ENCODE measurements at regions not wholly inside any gene's neighbourhood (a gene's known extent, or its start where the extent isn't known, plus 50 kb on each side); places are given as distances from the start of the nearest gene placed in this dataset.

GRCh38 chr4:166577639-166578038 is 656.7 kb downstream of the SPOCK3 start:
- intact Hi-C loops (cut with micrococcal nuclease; ENCODE audit: unreplicated experiment), result no loop called here
- Histone ChIP-seq H3K9me3 (no peaks in the 10 kb centered on the region), H3K36me3 (ENCODE audit: control insufficient read depth, insufficient read depth, low read length) (no peaks in the 10 kb centered on the region), H3K4me3 (ENCODE audit: low read depth, low read length) (no peak overlapping the region), H3K27me3 (replicated peaks; ENCODE audit: control insufficient read depth, insufficient read depth, low read length) (no peaks in the 10 kb centered on the region), H3K4me1 (no peaks in the 10 kb centered on the region)
- TF ChIP-seq CTCF (IDR thresholded peaks at IDR 0.05; ENCODE audit: insufficient read depth in 1 of 2, low read depth in 1 of 2, low read length in 1 of 2, severe bottlenecking in 1 of 2, unreplicated experiment in 1 of 2), result no peak
- H3K9me3 Mint-ChIP-seq (ENCODE audit: unreplicated experiment), result no peaks in the 10 kb centered on the region
- no peak overlapping the region for H3K27ac Mint-ChIP-seq (ENCODE audit: unreplicated experiment)
- ChIA-PET CTCF (no interaction called here), POLR2A (no interaction called here)
- no peaks in the 10 kb centered on the region for H3K4me1 Mint-ChIP-seq (ENCODE audit: low read depth, unreplicated experiment)
- no peak overlapping the region for H3K4me3 Mint-ChIP-seq (ENCODE audit: unreplicated experiment)
- no peaks in the 10 kb centered on the region for H3K27me3 Mint-ChIP-seq (ENCODE audit: insufficient read depth, unreplicated experiment)
- no peak for DNase-seq
- BruUV-seq (replicated peaks), result no TSS peak
- H3K36me3 Mint-ChIP-seq (ENCODE audit: insufficient read depth, unreplicated experiment), result no peaks in the 10 kb centered on the region

- H3K4me1 ChIP-seq, result no peaks in the 10 kb centered on the region
- peaks cover 3% of the 10 kb centered on the region for H3K27me3 Mint-ChIP-seq (ENCODE audit: insufficient read depth, unreplicated experiment)
- DNase-seq, result no peak
- ChIA-PET POLR2A (no interaction called here), CTCF (no interaction called here)
- no peaks in the 10 kb centered on the region for H3K9me3 ChIP-seq
- H3K4me1 Mint-ChIP-seq (ENCODE audit: low read depth, unreplicated experiment), result no peaks in the 10 kb centered on the region
- H3K9me3 Mint-ChIP-seq (ENCODE audit: unreplicated experiment), result no peaks in the 10 kb centered on the region
- no peaks in the 10 kb centered on the region for H3K27me3 ChIP-seq (replicated peaks; ENCODE audit: control insufficient read depth, insufficient read depth, low read length)
- no peaks in the 10 kb centered on the region for H3K36me3 Mint-ChIP-seq (ENCODE audit: insufficient read depth, unreplicated experiment)
- BruUV-seq (replicated peaks), result no TSS peak
- H3K4me3 ChIP-seq (ENCODE audit: low read depth, low read length), result no peak overlapping the region
- no peak overlapping the region for H3K27ac Mint-ChIP-seq (ENCODE audit: unreplicated experiment)
- no peaks in the 10 kb centered on the region for H3K36me3 ChIP-seq (ENCODE audit: control insufficient read depth, insufficient read depth, low read length)
- intact Hi-C loops (cut with micrococcal nuclease; ENCODE audit: unreplicated experiment), result no loop called here
- TF ChIP-seq CTCF (IDR thresholded peaks at IDR 0.05; ENCODE audit: insufficient read depth in 1 of 2, low read depth in 1 of 2, low read length in 1 of 2, severe bottlenecking in 1 of 2, unreplicated experiment in 1 of 2), result no peak
- no peak overlapping the region for H3K4me3 Mint-ChIP-seq (ENCODE audit: unreplicated experiment)
These were observed 648.8 kb downstream of the SPOCK3 start for GRCh38 chr4:166585491-166585890.

GRCh38 chr4:166594326-166594946 is 639.9 kb downstream of the SPOCK3 start:
- intact Hi-C loops (cut with micrococcal nuclease; ENCODE audit: unreplicated experiment), result loop anchor here (1.0 to 5.0 kb wide), 4 partner anchors 270 to 1057 kb away; no protein-coding TSS in a partner anchor
- H3K36me3 Mint-ChIP-seq (ENCODE audit: insufficient read depth, unreplicated experiment), result no peaks in the 10 kb centered on the region
- Histone ChIP-seq H3K9me3 (no peaks in the 10 kb centered on the region), H3K4me1 (no peaks in the 10 kb centered on the region), H3K27me3 (replicated peaks; ENCODE audit: control insufficient read depth, insufficient read depth, low read length) (no peaks in the 10 kb centered on the region), H3K36me3 (ENCODE audit: control insufficient read depth, insufficient read depth, low read length) (no peaks in the 10 kb centered on the region), H3K4me3 (ENCODE audit: low read depth, low read length) (no peak overlapping the region)
- ChIA-PET POLR2A (no interaction called here), CTCF (interaction anchor here (0.7 to 1.1 kb wide), 2 partner anchors 428 to 430 kb away, joined by 3 read pairs; no protein-coding TSS in a partner anchor)
- no peaks in the 10 kb centered on the region for H3K4me1 Mint-ChIP-seq (ENCODE audit: low read depth, unreplicated experiment)
- BruUV-seq (replicated peaks), result no TSS peak
- H3K9me3 Mint-ChIP-seq (ENCODE audit: unreplicated experiment), result no peaks in the 10 kb centered on the region
- H3K27me3 Mint-ChIP-seq (ENCODE audit: insufficient read depth, unreplicated experiment), result no peaks in the 10 kb centered on the region
- DNase-seq, result peak; percentile 52 to 55
- no peak overlapping the region for H3K4me3 Mint-ChIP-seq (ENCODE audit: unreplicated experiment)
- peak; percentile 68 to 81 for TF ChIP-seq CTCF (IDR thresholded peaks at IDR 0.05; ENCODE audit: insufficient read depth in 1 of 2, low read depth in 1 of 2, low read length in 1 of 2, severe bottlenecking in 1 of 2, unreplicated experiment in 1 of 2)
- H3K27ac Mint-ChIP-seq (ENCODE audit: unreplicated experiment), result no peak overlapping the region
